HG02763 (cell line): ENCODE measurements at regions not wholly inside any gene's neighbourhood (a gene's known extent, or its start where the extent isn't known, plus 50 kb on each side); places are given as distances from the start of the nearest gene placed in this dataset.
"Not testable (repeated sequence)": the region's sequence is repeated elsewhere in the genome, so short reads cannot be mapped to it uniquely, and the experiment has no call there.

Experiments
- ATAC-seq: cut with Tn5 transposase; IDR thresholded peaks from one replicate; pipeline ENCODE4 v1.9.1; 2021; ENCODE audit warnings: mild to moderate bottlenecking, moderate library complexity; ENCODE audit not compliant: unreplicated experiment

DNA sequence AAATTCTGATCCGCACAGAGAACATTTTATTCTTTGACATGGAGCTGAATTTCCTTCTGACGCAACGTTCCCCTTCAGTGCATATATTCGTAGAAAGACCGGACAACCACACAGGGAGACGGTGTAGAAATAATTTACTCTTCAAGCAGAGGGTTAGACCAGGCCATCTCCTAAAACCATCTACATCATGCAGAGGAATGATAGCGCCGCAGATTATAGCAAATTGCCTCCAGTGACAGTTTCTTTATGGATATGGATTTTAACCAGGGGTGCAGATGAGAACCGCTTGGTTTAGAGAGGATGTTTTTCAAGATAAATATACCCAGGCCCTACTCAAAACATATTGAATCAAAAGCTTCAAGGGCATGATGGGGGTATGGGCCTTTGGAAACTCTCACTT lies 759.3 kb upstream of the AUTS2 start:
- no peak for ATAC-seq

DNA sequence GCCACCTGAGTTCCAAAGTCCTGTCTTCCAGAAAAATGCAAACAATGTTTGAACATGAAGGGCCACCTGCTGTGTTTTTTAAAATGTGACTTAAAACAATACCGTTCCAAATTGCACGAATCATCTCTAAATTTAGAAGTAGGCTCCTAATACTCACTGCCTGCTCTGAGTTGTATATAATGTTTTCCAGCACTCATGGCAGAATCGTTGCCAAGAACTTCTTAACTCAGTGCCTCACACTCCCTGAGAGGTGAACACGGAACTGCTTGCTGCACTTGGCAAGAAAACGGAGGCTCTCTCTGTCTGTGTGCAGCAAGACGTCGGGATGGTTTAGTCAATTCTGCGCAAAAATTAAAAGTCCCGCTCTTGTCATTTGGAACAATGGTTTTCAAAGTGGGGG lies 757.3 kb upstream of the AUTS2 start:
- ATAC-seq = no peak

DNA sequence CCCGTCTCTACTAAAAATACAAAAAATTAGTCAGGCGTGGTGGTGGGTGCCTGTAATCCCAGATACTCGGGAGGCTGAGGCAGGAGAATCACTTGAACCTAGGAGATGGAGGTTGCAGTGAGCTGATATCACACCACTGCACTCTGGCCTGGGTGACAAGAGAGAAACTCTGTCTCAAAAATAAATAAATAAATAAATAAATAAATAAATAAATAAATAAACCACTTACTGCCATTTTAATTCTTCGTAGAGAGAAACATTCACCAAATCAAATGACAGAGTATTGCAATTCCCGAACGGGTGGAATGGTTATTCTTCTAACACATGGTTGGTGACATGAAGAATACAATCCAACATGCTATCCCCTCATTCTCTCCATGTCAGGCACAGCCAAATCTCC lies 754.3 kb upstream of the AUTS2 start:
- not testable (repeated sequence) for ATAC-seq

DNA sequence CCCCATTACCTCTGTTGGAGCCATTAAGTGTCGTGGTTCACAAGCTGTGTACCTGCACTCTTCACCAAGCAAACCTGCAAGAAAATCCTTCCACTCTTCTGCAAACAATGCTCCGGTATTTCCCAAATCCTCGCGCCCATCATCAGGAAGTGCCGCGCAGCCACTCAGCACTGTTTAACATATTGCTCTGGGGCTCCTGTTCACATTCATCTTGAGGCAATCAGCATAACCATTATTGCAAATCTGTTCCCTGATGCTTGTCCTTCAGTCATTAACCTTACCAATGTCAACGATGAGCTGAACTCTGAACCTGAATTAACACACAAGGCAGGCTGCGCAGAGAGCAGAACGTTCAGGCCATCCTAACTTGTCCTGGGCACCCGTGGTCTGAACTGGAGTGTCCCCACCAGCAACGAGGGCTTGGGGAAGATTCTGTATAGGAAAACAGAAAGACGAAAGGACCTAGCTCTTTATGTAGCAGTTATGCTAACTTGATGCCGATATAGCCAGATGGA lies 751.4 kb upstream of the AUTS2 start:
- no peak for ATAC-seq

DNA sequence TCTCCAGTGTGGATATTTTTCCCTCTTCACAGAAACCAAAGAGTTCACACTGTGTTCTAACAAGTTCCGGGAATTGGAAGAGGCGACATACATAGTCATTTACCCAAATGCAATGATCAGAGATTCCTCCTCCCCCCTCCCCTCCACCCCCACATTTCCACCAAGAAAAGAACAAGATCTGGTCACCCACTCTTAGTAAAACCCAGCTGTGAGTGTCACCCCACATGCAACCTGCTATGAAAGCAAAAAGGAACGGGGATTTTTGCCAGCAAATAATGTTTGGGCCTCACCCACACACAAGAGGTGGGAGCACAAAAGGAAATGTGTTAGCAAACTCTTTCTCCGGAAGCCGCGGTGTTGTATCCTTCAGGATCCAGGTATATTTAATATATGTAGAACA lies 745.0 kb upstream of the AUTS2 start:
- no peak for ATAC-seq

DNA sequence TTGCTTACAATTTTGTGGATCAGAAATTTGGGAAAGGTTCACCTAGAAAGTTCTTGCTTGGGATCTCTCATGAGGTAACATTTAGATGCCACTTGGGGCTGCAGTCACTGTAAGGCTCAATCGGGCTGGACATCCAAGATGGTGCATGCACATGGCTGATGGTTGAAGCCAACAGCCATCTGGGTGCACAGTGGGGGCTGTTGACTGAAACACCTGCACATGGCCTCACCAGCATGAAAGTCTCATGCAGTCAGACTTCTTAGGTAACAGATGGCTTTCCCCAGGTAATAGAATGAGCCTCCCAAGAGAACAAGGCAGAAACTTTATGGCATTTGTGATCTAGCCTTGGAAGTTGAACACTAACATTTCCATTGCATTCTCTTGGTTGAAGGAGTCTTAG lies 740.7 kb upstream of the AUTS2 start:
- no peak for ATAC-seq

DNA sequence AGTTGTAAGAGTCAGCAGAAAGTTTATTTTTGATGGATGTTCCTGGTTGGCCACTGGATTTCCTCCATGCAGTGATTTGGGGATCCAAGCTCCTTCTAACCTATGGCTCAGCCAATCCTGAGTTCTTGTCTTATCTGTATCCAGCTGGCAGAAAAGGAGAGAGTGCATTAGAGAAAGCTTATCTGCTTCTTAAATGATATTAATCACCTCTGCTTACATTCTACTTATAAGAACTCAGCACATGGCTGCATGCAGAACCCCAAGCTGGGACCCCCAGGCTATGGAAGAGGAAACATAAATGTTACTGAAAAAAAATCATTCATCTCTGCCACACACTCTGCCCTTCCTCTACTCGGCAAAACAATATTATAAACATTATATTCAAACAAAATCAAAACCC lies 739.8 kb upstream of the AUTS2 start:
- no peak for ATAC-seq

DNA sequence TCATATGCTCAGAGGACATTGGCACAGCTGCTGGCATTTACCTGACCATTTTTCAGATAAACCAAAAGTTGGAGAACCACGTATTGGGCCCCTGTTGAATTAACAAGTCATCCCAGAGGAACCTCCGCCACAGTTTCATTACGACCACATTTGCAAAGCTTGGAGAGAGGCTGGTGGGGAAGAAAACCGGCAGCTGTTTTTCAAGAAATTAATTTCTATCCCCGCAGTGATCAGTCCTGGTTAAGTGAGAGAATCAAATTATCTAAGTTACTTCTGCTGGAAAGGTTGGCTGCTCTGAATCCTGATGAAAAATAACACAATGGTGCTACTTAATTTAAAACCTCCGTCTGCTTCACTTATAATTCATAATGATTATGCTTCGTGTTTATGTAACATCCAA lies 737.1 kb upstream of the AUTS2 start:
- ATAC-seq = no peak

DNA sequence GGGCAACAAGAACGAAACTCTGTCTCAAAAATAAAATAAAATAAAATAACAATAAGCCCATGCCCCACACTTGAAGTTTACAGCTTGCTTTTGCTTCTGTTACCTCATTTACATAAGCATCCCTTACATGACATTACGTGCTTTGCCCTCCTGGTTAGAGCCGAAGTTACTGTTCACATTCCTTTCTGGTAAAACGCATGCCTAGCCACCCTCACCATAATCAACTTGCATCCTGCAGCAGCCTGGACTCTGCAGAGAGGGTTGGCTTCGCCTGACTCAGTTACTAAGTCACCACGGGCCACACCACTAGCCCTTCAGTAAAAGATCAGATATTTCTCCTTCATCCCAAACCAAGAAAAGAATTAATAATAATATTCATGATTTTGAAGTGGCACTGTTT lies 736.0 kb upstream of the AUTS2 start:
- ATAC-seq = no peak

DNA sequence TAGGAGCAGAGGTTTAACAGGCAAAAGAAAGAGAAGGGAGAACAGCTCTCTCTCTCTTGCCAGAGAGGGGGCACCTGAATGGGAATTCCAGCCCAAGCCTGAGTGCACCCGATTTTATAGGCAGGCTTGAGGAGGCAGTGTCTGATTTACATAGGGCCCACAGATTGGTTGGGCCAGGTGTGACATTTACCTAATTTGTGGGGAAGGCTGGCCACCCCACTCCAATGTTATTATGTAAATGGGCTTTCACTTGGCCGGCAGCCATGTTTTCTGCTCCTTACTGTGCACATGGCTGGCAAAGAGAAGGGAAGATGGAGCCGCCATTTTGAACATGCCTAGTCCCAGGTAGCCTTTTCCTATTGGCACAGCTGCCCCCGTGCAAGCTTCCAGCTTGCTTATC lies 735.5 kb upstream of the AUTS2 start:
- no peak for ATAC-seq

DNA sequence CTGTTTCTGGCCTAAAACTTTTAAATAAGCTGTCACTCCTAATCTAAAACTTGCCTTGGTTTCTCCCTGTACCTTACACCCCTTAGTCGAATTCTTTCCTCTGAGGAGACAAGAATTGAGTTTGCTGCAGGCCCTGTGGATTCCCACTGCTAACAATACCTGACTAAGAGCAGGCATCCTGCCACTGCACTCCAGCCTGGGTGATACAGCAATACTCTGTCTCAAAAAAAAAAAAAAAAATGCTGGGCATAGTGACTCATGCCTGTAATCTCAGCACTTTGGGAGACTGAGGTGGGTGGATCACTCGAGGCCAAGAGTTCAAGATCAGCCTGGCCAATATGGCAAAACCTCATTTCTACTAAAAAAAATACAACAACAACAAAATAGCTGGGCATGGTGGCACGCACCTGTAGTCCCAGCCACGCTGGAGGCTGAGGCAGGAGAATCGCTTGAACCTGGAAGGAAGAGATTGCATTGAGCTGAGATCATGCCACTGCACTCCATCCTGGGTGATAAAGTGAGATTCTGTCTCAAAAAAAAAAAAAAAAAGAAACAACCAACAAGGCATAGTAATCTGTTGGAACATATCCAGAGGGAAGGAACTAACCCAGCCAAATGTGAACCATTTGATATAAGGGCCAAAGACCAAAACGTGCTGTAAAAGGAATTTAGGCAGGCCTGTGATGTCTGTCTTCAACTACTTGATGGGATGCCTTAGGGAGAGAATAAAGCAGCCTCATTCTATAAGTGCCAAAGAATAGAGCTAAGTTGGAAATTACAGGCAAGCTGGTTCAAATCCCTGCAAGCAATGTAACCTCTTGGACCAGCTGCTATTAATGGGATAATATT lies 732.7 kb upstream of the AUTS2 start:
- ATAC-seq = no peak

DNA sequence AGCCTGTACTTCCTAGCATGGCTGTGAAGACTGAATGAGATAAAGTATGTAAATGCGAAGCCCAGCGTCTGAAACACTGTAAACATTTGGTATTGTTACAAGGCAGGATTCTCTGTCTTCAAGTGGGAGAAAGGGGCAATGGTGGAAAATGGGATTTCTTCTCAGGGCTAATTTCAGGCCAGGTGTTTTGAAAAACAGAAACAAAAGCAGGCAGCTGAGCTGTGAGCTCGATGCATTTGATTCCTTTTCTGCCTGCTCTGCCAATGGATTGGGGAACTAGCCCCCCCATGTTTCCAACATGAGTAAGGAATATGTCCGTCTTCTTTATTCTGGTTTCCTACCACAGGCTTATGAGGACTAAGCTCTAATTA lies 732.1 kb upstream of the AUTS2 start:
- ATAC-seq = no peak

DNA sequence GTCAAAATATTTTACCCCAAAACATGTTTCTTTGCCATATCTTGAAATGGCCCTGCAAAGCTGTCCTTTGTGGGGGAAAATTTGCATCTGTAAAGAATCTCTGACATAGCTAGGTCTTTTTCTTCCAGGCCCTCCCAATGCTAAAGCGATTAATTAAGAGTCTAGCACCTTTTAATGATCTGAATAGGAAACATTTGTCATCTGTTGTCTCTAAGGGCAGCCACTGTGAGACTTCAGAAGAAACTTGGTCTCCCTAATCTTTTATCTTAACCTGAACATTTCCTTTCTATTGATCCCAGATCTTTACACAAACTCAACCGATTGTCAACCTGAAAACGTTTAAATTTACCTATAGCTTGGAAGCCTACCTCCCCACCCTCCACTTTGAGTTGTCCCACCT lies 731.6 kb upstream of the AUTS2 start:
- ATAC-seq = not testable (repeated sequence)

DNA sequence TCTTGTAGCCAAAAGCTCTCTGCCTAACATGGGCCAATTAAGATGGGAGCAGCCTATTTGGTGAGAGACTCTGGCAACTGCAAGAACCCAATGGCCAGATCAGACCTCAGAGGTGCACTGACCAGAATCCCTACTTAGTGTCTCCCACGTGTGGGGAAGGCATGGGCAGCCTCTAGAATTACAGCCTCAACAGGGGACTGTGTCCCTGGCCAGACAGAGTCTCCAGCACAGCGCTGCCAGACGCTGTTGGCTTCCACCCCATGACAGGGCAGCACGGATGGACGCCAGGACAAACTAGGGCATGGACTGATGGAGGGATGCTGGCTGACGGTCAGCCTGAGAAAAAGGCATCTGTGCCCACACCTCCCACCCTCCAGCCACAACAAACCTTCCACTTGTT lies 729.3 kb upstream of the AUTS2 start:
- no peak for ATAC-seq

DNA sequence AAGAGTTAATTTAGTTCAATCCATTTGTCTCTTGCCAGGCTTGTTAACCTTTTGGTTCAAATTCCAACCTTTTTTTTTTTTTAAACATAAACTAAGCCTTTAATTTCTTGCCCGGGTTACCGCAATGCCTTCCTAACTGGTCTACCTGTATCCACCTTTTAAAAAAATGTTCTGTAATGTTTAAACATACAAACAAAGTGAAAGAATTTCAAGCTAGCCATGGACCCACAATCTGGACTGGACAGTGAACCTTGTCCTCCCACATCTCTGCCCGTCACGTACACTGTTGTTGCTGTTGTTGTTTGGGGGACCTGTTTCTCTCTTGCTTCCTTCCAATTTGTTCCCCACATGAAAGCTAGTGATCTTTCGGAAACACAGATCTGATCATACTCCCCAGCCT lies 724.7 kb upstream of the AUTS2 start:
- no peak for ATAC-seq

DNA sequence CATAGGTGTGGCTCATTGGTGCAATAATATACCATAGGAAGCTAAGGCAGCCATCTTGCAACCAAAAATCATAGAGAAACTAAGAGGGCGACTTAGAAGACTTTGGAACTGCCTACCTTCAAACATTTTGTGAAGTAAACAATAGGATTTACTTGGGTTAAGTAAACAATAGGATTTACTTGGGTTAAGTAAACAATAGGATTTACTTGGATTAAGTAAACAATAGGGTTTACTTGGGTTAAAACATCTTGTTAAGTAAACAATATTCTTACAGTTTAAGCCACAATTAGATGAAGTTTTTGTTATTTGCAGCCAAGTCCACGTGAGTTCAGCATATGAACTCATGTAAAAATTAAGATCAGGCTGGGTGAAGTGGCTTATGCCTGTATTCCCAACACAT lies 722.4 kb upstream of the AUTS2 start:
- ATAC-seq = no peak

DNA sequence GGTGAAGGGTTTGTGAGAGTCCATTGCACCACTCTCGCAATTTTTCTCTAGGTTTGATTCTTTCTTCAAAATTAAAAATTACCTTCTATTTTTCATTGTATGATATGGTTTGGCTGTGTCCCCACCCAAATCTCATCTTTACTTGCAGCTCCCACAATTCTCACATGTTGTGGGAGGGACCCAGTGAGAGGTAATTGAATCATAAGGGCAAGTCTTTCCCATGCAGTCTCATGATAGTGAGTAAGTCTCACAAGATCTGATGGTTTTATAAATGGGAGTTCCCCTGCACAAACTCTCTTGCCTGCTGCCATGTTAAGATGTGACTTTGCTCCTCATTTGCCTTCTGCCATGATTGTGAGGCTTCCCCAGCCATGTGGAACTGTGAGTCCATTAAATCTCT lies 711.2 kb upstream of the AUTS2 start:
- ATAC-seq = not testable (repeated sequence)

DNA sequence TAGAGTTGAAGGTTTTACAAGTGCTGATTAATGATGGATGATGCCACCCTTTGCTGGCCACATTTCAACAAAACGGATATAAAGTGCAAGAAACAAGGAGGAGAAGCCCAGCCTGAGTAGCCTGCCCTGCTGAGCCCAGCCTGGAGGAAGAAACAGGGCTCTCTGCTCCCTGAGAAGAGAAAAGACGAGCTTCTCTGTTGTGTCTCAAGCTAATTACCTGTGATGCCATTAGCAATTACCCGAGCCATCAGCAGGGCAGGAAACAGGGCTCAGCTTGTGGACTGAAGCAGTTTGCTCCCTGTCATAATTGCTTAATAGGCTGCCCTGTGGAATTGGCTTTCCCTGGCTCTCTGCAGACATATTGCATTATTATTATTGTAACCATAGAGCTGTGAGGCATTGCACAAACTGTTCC lies 709.3 kb upstream of the AUTS2 start:
- ATAC-seq = no peak

DNA sequence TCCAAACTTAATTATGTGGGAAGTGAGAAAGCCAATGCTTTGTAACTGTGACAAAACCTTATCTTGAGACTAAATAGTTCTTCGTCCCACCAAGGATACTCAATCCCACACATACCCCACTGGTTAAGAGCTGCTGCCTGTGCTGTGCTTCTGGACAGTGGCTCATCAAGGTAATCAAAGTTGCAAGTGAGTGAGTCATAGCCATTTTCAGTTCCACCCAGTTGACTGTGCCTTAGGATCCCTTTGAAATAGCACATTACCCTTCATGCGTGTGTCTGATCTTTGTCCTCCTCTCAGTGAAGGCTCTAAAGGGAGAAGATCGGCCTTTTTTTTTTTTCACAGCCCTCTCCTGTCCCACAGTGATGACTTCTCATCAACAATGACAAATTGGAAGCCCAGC lies 706.0 kb upstream of the AUTS2 start:
- ATAC-seq = no peak

DNA sequence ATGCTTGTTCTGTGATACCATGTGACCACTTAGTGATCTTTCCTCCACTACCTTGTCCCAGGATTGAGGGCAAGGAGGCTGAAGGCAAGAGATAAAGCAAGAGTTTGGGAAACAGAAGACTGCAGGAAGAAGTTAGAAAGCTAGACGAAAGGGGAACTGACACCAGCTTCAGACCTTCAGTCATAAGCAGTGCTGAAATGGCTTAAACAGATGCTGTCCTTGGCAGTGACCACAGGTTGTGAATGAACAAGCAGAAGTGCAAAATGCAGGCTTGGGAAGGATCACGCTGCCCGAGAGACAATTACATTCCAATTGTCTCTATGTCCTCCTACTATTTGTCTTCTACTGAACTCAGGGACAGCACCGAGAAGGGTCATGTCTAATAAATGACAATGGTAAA lies 704.9 kb upstream of the AUTS2 start:
- ATAC-seq = no peak

DNA sequence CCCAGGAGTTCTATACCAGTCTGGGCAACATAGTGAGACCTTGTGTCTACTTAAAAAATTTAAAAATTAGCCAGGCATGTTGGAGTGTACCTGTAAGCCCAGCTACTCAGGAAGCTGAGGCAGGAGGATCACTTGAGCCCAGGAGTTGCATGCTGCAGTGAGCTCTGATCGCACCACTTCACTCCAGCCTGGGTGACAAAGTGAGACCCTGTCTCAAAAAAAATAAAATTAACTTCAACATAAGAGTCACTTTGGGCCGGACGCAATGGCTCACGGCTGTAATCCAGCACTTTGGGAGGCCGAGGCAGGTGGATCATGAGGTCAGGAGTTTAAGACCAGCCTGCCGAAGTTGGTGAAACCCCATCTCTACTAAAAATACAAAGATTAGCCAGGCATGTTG lies 699.1 kb upstream of the AUTS2 start:
- not testable (repeated sequence) for ATAC-seq

DNA sequence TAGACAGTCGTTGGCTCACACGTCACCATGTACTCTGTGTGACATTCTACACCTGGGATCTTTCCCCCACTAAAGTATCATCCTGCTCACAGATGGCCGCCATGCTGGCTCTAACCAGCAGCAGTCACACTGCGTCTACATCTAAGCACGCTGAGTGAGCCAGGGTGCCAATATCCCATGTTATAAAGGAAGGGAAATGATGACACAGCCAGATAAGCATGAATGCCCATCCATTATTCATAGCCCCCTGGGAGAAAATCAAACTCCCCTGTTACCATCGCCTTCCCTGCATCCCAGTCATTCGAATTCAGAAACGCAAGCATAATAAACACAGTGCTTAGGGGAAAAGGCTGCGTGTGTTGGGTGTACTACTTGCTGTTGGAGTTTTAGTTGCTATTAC lies 698.2 kb upstream of the AUTS2 start:
- ATAC-seq = no peak

DNA sequence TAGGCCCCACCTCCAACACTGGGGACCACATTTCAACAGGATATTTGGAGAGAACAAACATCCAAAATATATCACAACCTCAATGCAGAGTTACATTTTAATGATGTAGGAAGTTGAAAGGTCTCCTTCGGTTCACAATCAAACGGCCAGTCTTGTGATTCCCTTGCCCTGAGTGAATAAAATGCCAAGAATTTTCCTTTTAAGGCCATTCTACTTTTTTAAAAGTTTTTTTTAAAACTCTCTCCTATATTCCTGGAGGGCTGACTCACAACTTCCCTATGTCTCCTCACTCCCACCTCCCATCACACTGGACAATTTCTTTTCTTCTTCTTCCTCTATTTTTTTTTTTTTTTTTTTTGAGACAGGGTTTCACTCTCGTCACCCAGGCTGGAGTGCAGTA lies 693.6 kb upstream of the AUTS2 start:
- ATAC-seq = no peak
